ENCODE measurements at regions not wholly inside any gene's neighbourhood (a gene's known extent, or its start where the extent isn't known, plus 50 kb on each side); places are given as distances from the start of the nearest gene placed in this dataset.

- no peak for DNase-seq
These were observed 286.3 kb upstream of the DACH1 start for GRCh38 chr13:72153272-72153671.

DNA sequence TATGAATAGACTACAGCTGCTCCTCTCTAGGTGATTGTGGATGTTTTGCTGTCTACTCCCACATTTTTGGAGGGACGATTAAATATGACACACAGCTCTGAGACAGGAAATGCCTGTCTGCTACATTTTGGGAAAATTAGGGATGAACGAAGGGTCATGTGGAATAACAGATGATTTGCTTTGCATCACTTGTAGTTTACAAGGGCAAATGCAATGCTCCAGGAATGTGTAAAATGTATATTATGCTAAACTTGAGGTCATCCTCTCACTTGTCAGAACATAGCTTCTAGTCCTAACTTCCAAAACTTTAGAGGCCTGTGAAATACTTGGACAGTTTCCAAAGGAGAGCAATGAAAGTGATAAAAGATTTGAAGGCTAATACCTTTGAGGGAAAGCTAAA is 284.2 kb upstream of the DACH1 start:
- no peak for DNase-seq

DNA sequence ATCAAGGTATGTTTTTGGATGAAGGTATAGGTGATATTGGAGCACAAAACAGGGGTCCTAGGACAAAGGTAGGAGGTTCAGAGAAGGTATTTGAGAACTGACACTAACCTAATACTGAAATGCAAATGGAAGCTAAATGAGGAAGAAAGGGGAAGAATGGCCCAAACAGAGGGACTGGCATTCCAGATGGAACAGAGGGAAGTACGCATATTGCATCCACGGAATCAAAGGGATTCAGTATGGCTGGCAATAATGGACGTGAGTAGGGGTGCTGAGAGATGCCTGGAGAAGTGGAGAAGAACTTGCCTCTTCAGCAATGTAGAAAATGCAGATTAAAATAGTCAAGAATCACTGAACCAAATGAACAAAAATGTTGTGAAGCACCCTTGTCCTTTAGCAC is 283.5 kb upstream of the DACH1 start:
- DNase-seq = no peak

DNA sequence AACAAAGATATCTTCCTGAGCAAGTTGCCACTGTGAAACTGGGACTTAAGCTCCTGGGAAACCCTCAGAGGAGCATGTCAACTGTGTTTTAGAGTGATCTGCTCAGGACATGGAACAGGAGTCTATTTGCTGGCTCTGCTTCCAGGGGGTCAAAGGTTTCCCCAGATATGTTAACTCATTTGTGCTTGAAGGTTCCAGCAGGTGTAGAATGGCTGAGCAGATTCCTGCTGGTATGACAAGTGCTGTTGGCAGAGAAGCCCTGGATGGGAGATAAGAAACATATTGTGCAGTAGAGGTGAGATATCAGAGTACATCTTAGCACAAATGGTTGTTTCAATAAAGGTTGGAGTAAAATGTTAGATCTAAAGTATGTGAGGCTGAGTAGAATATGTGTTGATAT is 282.7 kb upstream of the DACH1 start:
- DNase-seq = no peak

GRCh38 chr13:72146816-72147215 is 279.8 kb upstream of the DACH1 start:
- no peak for DNase-seq

DNA sequence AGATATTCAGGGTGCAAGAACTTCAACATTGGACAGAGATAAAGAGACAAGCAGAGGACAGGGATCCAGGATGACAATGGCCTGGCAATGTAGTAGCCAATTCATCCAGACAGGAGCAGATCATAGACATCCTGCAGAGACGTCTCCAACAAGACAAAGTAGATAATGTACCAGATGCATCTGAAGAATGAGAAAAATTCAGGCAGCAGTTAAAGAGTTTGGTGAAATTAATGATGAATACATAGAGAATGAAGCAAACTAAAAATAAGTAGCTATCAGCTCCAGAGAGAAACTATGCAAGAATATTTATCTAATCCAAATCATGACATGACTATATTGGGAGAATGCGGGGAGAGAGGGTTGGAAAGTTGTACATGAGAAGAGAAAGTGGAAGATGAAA is 278.4 kb upstream of the DACH1 start:
- DNase-seq = no peak

GRCh38 chr13:72144636-72145035 is 277.6 kb upstream of the DACH1 start:
- DNase-seq = no peak

DNA sequence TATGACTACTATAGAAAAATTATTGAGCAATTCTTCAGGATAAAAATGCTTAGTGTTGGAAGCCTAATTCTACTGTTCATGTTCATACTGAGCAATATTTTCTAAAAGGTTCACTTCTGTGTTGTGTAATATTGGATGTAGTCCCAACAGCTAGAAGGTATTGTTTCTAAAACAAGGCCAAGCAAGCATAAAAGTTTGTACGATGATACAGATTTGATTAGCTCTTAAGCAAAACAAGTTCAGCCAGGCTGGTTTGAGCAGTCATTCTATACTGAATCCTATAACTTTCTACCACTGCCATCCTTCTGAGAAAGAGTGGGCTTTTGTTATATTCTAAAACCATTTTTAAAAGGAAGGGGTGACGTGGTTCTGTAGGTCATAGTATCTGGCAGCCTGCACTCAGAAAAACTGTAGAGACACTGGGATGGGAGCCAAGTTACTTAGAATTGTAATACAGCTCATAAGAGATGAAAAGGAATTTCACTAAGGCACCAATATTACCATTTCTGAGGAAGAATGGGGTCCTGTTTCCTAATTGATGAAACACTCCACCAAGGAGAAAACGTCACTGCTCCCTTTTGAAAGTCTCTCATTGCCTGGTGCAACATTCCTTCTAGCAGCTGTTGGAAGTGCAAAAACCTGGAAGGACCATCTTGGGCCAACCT is 275.0 kb upstream of the DACH1 start:
- DNase-seq = no peak

GRCh38 chr13:72139192-72139591 is 272.2 kb upstream of the DACH1 start:
- DNase-seq = no peak

DNA sequence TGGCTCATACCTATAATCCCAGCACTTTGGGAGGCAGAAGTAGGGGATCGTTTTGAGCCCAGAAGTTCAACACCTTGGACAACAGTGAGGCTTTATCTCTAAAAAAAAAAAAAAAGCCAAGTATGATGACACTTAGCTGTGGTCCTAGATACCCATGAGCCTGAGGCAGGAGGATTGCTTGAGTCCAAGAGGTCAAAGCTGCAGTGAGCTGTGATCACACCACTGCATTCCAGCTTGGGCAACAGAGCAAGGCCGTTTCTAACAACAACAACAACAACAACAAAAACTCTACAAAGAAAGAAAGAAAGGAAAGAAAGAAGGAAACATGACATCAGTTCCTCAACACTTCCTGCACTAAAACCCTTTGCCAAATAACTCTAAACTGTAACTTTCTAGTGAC is 265.1 kb upstream of the DACH1 start:
- DNase-seq = no peak

- DNase-seq = no peak
These were observed 262.1 kb upstream of the DACH1 start for GRCh38 chr13:72129117-72129516.

- no peak for DNase-seq
These were observed 260.0 kb upstream of the DACH1 start for GRCh38 chr13:72127031-72127430.

GRCh38 chr13:72126424-72126823 is 259.4 kb upstream of the DACH1 start:
- no peak for DNase-seq

GRCh38 chr13:72125561-72125960 is 258.6 kb upstream of the DACH1 start:
- no peak for DNase-seq

DNA sequence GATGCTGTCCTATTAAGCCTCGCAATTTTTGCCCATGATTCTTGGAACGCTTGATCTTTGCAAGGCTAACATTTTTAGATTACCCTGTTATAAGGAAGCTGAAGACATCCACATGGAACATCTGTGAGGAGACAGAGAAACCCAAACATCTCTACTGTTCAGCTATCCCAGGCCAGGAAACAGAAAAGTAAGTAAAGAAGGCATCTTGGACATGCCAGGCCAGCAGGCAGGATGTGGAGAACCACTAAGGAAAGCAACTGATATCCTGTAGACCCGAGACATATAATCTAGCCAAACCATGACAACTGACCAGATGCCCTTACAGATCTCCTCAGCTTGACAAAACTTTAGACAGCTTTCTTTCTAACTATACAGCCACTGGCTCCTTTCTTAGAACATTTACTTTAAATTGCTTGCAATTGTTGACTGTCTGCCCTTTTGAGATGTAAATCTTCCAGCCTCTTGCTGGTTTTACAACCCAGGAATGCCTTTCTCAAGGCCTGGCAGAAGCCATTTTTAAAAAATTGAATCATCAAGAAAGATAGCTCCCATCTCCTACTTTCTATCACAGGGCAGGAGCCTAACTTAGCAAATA is 255.8 kb upstream of the DACH1 start:
- DNase-seq = no peak

DNA sequence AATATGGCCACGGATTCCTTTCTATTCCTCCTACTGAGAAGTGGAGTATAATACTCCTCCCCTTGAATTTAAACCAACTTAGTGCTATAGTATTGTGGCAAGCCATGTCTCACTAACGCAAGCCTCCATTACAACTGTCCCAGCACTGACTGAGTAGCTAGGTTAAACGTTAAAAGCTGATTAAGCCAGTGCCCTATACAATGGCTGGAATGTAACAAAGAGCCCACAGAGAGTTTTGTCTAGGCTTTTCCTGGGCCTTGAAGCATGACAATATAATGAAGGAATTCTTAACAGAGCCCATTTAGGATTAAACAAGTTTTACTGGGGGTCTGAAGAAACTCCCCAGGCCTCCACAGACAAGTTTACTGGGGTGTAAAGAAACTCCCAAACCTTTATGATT is 254.5 kb upstream of the DACH1 start:
- DNase-seq = no peak

- no peak for DNase-seq
These were observed 253.6 kb upstream of the DACH1 start for GRCh38 chr13:72120632-72121031.

DNA sequence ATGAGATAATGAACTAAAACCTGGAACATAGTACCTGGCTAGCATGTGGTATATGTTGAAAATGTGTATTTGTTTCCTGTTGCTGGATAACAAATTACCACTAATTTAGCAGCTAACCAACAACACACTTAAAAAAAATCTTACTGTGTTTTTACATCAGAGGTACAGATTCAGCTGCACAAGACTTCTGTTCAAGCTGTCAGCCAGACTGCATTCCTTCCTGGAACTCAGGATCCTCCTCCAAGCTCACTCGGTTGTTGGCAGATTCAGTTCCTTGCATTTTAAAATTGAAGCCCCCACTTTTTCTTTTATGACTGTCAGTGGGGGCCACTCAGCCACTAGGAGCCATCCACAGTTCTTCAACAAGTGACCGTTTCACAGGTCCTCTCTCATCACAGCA is 246.9 kb upstream of the DACH1 start:
- DNase-seq = no peak

DNA sequence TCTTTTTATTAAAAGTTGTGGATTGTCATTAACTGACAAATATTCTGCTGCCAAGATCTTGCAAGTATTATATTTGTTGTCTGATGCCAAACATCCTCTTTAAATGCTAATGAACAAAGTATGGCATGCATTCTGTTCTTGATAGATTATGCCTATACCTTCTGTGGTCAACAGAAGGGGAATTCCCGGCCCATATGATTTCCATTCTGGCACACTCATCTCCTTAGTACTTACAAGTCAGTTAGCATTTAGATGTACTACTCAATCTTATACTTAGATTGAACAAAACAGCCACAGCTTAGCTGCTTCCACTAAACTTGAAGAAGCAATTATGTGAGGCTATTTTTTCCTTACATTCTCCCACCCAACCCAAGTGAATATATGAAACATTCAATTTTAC is 246.1 kb upstream of the DACH1 start:
- no peak for DNase-seq

- DNase-seq = no peak
These were observed 245.2 kb upstream of the DACH1 start for GRCh38 chr13:72112216-72112615.

DNA sequence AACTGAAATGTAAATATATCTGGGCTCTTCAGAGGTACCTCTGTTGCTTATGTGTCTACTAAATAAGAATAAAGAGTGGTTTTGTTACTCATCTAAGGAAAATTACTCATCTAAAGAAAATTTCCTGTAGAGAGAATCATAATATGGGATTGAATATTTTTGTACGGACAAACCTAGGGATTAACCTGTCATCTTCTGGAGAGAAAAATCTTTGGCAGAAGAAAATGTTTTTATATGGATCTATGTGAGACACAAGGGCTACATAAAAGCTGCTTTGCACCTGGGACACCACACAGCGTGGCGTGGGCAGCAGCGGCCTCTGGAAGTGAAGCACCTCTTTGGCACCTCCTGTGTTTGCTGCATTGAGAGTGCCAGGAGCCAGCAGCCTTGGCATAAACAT is 242.9 kb upstream of the DACH1 start:
- no peak for DNase-seq

- DNase-seq = no peak
These were observed 237.7 kb upstream of the DACH1 start for GRCh38 chr13:72104656-72105180.

DNA sequence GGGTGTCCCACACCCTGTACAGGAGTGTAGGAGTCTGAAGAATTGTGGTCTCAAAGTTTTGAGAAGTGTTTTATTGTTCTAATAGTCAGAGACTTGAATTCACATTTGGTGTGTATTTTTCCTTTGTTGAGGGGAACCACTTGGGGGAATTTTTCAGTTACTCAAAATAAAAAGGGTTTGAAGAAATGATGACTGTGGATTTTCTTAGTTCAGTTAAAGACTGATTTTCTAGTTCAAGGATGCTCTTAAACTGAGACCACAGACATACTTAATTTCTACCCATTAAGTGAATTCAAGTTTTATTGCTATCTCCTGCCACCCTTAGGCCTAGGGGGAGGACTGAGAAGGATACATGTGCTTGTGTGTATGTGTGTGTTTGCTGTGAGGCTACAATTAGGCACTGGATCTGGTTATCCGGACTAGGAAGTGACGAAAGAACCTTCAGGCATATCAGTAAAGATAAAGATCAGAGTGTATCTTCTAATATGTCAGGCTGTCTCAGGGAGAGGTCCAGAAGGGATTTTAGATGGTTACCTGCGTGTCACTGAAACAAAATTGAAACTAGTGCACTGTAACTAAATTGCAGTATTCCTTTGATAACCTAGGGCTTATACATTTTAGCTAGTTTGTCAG is 234.9 kb upstream of the DACH1 start:
- no peak for DNase-seq

DNA sequence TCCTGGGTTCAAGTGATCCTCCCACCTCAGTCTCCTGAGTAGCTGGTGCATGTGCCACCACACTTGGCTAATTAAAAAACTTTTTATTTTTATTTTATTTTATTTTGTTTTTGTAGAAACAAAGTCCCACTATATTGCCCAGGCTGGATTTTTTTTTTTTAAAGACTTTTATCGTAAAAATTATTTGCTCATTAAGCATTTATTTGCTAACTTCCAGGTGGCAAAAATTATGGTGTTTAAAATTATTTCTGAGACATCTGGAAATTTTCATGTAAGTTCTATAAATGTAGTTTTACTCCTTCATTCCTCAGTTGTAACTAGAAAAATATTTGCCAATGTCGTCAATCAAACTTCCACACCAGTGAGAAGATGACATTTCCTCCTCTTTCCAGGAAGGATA is 233.3 kb upstream of the DACH1 start:
- no peak for DNase-seq
